Activated T-cell treated with anti-CD3 and anti-CD28 coated beads, Interleukin-2, amount 50 U/mL, for 24 hours (primary cell): ENCODE measurements at regions not wholly inside any gene's neighbourhood (a gene's known extent, or its start where the extent isn't known, plus 50 kb on each side); places are given as distances from the start of the nearest gene placed in this dataset.

Source experiments
- DNase-seq: peaks from one replicate; pipeline ENCODE4 v3.0.0-alpha.2; 2020
- H3K27ac Mint-ChIP-seq: 2 replicates; pipeline ENCODE4 v1.8.0; 2020; ENCODE audit warnings: mild to moderate bottlenecking, mixed read lengths
- H3K27me3 Mint-ChIP-seq: 2 replicates; pipeline ENCODE4 v1.8.0; 2020; ENCODE audit warnings: mixed read lengths
- H3K36me3 Mint-ChIP-seq: 2 replicates; pipeline ENCODE4 v1.8.0; 2020; ENCODE audit warnings: low read depth, mixed read lengths
- H3K4me1 Mint-ChIP-seq: 2 replicates; pipeline ENCODE4 v1.8.0; 2020; ENCODE audit warnings: low read depth, mixed read lengths
- H3K4me3 Mint-ChIP-seq: 2 replicates; pipeline ENCODE4 v1.8.0; 2020; ENCODE audit warnings: mild to moderate bottlenecking, moderate library complexity, mixed read lengths
- H3K9me3 Mint-ChIP-seq: 2 replicates; pipeline ENCODE4 v1.8.0; 2020; ENCODE audit warnings: mixed read lengths

GRCh38 chr2:195320413-195320973 lies 336.5 kb upstream of the SLC39A10 start:
- no peak overlapping the region for H3K27ac Mint-ChIP-seq

GRCh38 chr2:195319548-195320412 lies 337.2 kb upstream of the SLC39A10 start:
- peaks cover 10% of the 10 kb centered on the region for H3K4me1 Mint-ChIP-seq
- H3K27me3 Mint-ChIP-seq: no peaks in the 10 kb centered on the region
- peaks cover 4% of the 10 kb centered on the region for H3K9me3 Mint-ChIP-seq
- H3K27ac Mint-ChIP-seq: no peak overlapping the region
- H3K4me3 Mint-ChIP-seq: no peak overlapping the region
- no peaks in the 10 kb centered on the region for H3K36me3 Mint-ChIP-seq
- DNase-seq: no peak

More at GRCh38 chr2:195320413-195320973, 336.5 kb upstream of the SLC39A10 start:
- Mint-ChIP-seq H3K4me3 (no peak overlapping the region), H3K36me3 (no peaks in the 10 kb centered on the region), H3K9me3 (peaks cover 4% of the 10 kb centered on the region), H3K27me3 (no peaks in the 10 kb centered on the region), H3K4me1 (peaks cover 10% of the 10 kb centered on the region)
- DNase-seq: no peak

GRCh38 chr2:195319112-195319460 lies 337.9 kb upstream of the SLC39A10 start:
- Mint-ChIP-seq H3K4me1 (peaks cover 10% of the 10 kb centered on the region), H3K27ac (no peak overlapping the region), H3K27me3 (no peaks in the 10 kb centered on the region), H3K9me3 (peaks cover 2% of the 10 kb centered on the region), H3K36me3 (no peaks in the 10 kb centered on the region), H3K4me3 (no peak overlapping the region)
- DNase-seq: no peak

- H3K27me3 Mint-ChIP-seq: no peaks in the 10 kb centered on the region
- no peak overlapping the region for H3K27ac Mint-ChIP-seq
- no peak overlapping the region for H3K4me3 Mint-ChIP-seq
- no peaks in the 10 kb centered on the region for H3K9me3 Mint-ChIP-seq
- peaks cover 10% of the 10 kb centered on the region for H3K4me1 Mint-ChIP-seq
- H3K36me3 Mint-ChIP-seq: no peaks in the 10 kb centered on the region
- no peak for DNase-seq
These were observed 338.4 kb upstream of the SLC39A10 start for GRCh38 chr2:195318440-195319111.

GRCh38 chr2:195317550-195317949 lies 339.5 kb upstream of the SLC39A10 start:
- Mint-ChIP-seq H3K36me3 (no peaks in the 10 kb centered on the region), H3K27ac (no peak overlapping the region), H3K4me1 (peaks cover 12% of the 10 kb centered on the region), H3K9me3 (no peaks in the 10 kb centered on the region), H3K27me3 (no peaks in the 10 kb centered on the region), H3K4me3 (no peak overlapping the region)
- no peak for DNase-seq

GRCh38 chr2:195316486-195316885 lies 340.5 kb upstream of the SLC39A10 start:
- H3K4me3 Mint-ChIP-seq: no peak overlapping the region
- H3K27me3 Mint-ChIP-seq: no peaks in the 10 kb centered on the region
- peaks cover 12% of the 10 kb centered on the region for H3K4me1 Mint-ChIP-seq
- H3K9me3 Mint-ChIP-seq: no peaks in the 10 kb centered on the region
- DNase-seq: no peak
- H3K36me3 Mint-ChIP-seq: no peaks in the 10 kb centered on the region
- no peak overlapping the region for H3K27ac Mint-ChIP-seq

- Mint-ChIP-seq H3K27me3 (no peaks in the 10 kb centered on the region), H3K9me3 (no peaks in the 10 kb centered on the region), H3K4me1 (peaks cover 7% of the 10 kb centered on the region), H3K4me3 (no peak overlapping the region), H3K27ac (no peak overlapping the region), H3K36me3 (no peaks in the 10 kb centered on the region)
- DNase-seq: no peak
These were observed 343.1 kb upstream of the SLC39A10 start for GRCh38 chr2:195313962-195314361.

- H3K27ac Mint-ChIP-seq: no peak overlapping the region
- no peaks in the 10 kb centered on the region for H3K27me3 Mint-ChIP-seq
- no peak for DNase-seq
- H3K36me3 Mint-ChIP-seq: no peaks in the 10 kb centered on the region
- H3K4me1 Mint-ChIP-seq: peaks cover 5% of the 10 kb centered on the region
- no peak overlapping the region for H3K4me3 Mint-ChIP-seq
- H3K9me3 Mint-ChIP-seq: no peaks in the 10 kb centered on the region
These were observed 344.4 kb upstream of the SLC39A10 start for GRCh38 chr2:195312662-195313061.

GRCh38 chr2:195308163-195308562 lies 348.9 kb upstream of the SLC39A10 start:
- Mint-ChIP-seq H3K27ac (no peak overlapping the region), H3K9me3 (no peaks in the 10 kb centered on the region), H3K4me3 (no peak overlapping the region), H3K4me1 (peaks cover 2% of the 10 kb centered on the region), H3K27me3 (no peaks in the 10 kb centered on the region), H3K36me3 (no peaks in the 10 kb centered on the region)
- DNase-seq: no peak

- Mint-ChIP-seq H3K27ac (no peak overlapping the region), H3K36me3 (no peaks in the 10 kb centered on the region), H3K4me1 (peaks cover 2% of the 10 kb centered on the region), H3K4me3 (no peak overlapping the region), H3K27me3 (no peaks in the 10 kb centered on the region), H3K9me3 (no peaks in the 10 kb centered on the region)
- no peak for DNase-seq
These were observed 349.3 kb upstream of the SLC39A10 start for GRCh38 chr2:195307751-195308150.

- no peaks in the 10 kb centered on the region for H3K4me1 Mint-ChIP-seq
These were observed 352.7 kb upstream of the SLC39A10 start for GRCh38 chr2:195304310-195304709.

GRCh38 chr2:195300631-195301030 lies 356.4 kb upstream of the SLC39A10 start:
- Mint-ChIP-seq H3K4me3 (no peak overlapping the region), H3K27me3 (no peaks in the 10 kb centered on the region), H3K36me3 (no peaks in the 10 kb centered on the region), H3K4me1 (no peaks in the 10 kb centered on the region), H3K9me3 (no peaks in the 10 kb centered on the region), H3K27ac (no peak overlapping the region)
- DNase-seq: no peak

More at GRCh38 chr2:195304310-195304709, 352.7 kb upstream of the SLC39A10 start:
- DNase-seq: no peak
- no peak overlapping the region for H3K27ac Mint-ChIP-seq
- no peak overlapping the region for H3K4me3 Mint-ChIP-seq
- no peaks in the 10 kb centered on the region for H3K9me3 Mint-ChIP-seq
- H3K36me3 Mint-ChIP-seq: no peaks in the 10 kb centered on the region
- no peaks in the 10 kb centered on the region for H3K27me3 Mint-ChIP-seq

- Mint-ChIP-seq H3K27me3 (no peaks in the 10 kb centered on the region), H3K36me3 (no peaks in the 10 kb centered on the region), H3K4me1 (no peaks in the 10 kb centered on the region), H3K9me3 (peaks cover 1% of the 10 kb centered on the region), H3K4me3 (no peak overlapping the region), H3K27ac (no peak overlapping the region)
- DNase-seq: no peak
These were observed 357.4 kb upstream of the SLC39A10 start for GRCh38 chr2:195299600-195299999.

- Mint-ChIP-seq H3K4me1 (no peaks in the 10 kb centered on the region), H3K36me3 (no peaks in the 10 kb centered on the region), H3K27me3 (no peaks in the 10 kb centered on the region), H3K4me3 (no peak overlapping the region), H3K9me3 (peaks cover 2% of the 10 kb centered on the region), H3K27ac (no peak overlapping the region)
- DNase-seq: no peak
These were observed 360.5 kb upstream of the SLC39A10 start for GRCh38 chr2:195296490-195296889.

- Mint-ChIP-seq H3K36me3 (no peaks in the 10 kb centered on the region), H3K4me1 (no peaks in the 10 kb centered on the region), H3K9me3 (no peaks in the 10 kb centered on the region), H3K27ac (no peak overlapping the region), H3K4me3 (no peak overlapping the region), H3K27me3 (no peaks in the 10 kb centered on the region)
- no peak for DNase-seq
These were observed 367.9 kb upstream of the SLC39A10 start for GRCh38 chr2:195289081-195289480.
